ENCODE measurements at regions not wholly inside any gene's neighbourhood (a gene's known extent, or its start where the extent isn't known, plus 50 kb on each side); places are given as distances from the start of the nearest gene placed in this dataset.

GRCh38 chr3:167184511-167184910, 195.6 kb downstream of the ZBBX start:
- TF ChIP-seq CTCF (optimal IDR thresholded peaks at IDR 0.05 in 1 of 3, IDR thresholded peaks at IDR 0.05 in 1 of 3, conservative IDR thresholded peaks at IDR 0.05 in 1 of 3; ENCODE audit: extremely low read depth in 1 of 3, insufficient read depth in 2 of 3, low read length in 3 of 3) (no peak), EZH2 (IDR thresholded peaks at IDR 0.05; ENCODE audit: low read length) (no peak)

Data from keratinocyte (primary cell).